PC-3 (cell line): ENCODE measurements at regions not wholly inside any gene's neighbourhood (a gene's known extent, or its start where the extent isn't known, plus 50 kb on each side); places are given as distances from the start of the nearest gene placed in this dataset.
A peak's percentile ranks its signal among the peaks of the same experiment; 100 is the strongest.

Experiments used
- CTCF ChIP-seq: fragments of 300-600 bp; sonication (generic); conservative IDR thresholded peaks from 2 replicates; pipeline ENCODE4 v1.5.1; 2017; ENCODE audit warnings: antibody characterized with exemption, low read depth, mild to moderate bottlenecking, low read length
- EZH2 ChIP-seq: fragments of 300-600 bp; sonication (generic); IDR thresholded peaks from one replicate; pipeline ENCODE4 v1.6.1; 2017; ENCODE audit warnings: antibody characterized with exemption, mild to moderate bottlenecking, low read length; ENCODE audit not compliant: unreplicated experiment
- EZH2phosphoT487 ChIP-seq: fragments of 300-600 bp; sonication (generic); IDR thresholded peaks from 2 replicates; pipeline ENCODE4 v1.6.1; 2018; ENCODE audit warnings: mild to moderate bottlenecking, antibody characterized with exemption, low read length, borderline replicate concordance

DNA sequence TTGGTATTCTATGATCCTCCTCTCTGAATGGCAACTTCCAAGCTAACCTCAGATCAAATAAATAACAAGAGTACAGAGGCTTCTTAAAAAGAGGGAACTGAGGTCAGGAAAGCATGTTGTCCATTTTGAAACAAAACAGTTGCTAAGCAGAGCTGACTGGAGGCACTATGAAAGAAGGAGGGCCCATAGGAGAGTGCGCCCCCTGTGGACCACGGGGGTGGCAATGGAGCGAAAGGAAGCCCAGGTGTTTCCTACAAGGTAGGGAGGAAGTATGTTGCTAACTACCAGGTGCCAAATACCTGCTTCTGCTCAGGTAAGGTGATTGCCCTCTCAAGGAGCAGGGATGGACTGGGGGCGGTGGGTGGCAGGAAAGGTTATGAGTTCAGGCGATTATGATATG lies 101.8 kb upstream of the MAST4 start:
- TF ChIP-seq CTCF: peak; percentile 24; the same call in 1 of the 2 replicates
- no peak for TF ChIP-seq EZH2
- TF ChIP-seq EZH2phosphoT487: no peak
